Ovary (tissue), 3 donors: ENCODE measurements at regions not wholly inside any gene's neighbourhood (a gene's known extent, or its start where the extent isn't known, plus 50 kb on each side); places are given as distances from the start of the nearest gene placed in this dataset.

ENCODE experiments used
- EP300 ChIP-seq: sonication (generic); formaldehyde crosslinking; IDR thresholded peaks from one replicate; pipeline ENCODE4 v1.6.1; 2017; ENCODE audit warnings: antibody characterized with exemption
- TF ChIP-seq, protein P1 (sequence below), 3 donors: fragments of 450-650 bp in 2 of 3; fragments of 200-600 bp in 1 of 3; IDR thresholded peaks; one replicate each; pipeline versions ENCODE4 v1.5.1 to v1.8.0; 2016 to 2022; ENCODE audit warnings: antibody characterized with exemption in 3 of 3, mild to moderate bottlenecking in 1 of 3
- donor health status: DM: no; HTN: no; CAD: no.

DNA sequence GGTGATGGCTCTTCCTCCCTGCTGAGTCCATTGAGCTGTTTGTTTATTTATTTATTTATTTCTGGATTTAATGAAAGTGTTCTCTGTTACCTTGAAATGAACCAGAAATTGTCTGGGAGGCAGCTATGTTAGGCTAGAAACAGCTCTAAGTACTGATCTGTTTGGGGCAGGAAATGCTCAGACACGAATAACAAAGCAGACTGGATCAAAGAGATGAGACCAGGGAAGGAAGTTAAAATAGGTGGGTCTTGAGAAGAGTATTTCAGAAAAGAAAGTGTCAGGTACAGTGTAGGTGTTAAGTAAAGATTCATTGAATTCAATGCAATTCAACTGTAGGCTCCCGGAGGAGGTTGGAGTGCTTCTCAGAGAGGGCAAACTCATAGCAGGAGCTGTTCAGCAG lies 173.3 kb downstream of the IL20RB start:
- TF ChIP-seq, protein P1, sequence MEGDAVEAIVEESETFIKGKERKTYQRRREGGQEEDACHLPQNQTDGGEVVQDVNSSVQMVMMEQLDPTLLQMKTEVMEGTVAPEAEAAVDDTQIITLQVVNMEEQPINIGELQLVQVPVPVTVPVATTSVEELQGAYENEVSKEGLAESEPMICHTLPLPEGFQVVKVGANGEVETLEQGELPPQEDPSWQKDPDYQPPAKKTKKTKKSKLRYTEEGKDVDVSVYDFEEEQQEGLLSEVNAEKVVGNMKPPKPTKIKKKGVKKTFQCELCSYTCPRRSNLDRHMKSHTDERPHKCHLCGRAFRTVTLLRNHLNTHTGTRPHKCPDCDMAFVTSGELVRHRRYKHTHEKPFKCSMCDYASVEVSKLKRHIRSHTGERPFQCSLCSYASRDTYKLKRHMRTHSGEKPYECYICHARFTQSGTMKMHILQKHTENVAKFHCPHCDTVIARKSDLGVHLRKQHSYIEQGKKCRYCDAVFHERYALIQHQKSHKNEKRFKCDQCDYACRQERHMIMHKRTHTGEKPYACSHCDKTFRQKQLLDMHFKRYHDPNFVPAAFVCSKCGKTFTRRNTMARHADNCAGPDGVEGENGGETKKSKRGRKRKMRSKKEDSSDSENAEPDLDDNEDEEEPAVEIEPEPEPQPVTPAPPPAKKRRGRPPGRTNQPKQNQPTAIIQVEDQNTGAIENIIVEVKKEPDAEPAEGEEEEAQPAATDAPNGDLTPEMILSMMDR (IDR thresholded peaks at IDR 0.05): no peak
- no peak for TF ChIP-seq EP300
